Endothelial cell of umbilical vein (primary cell): ENCODE measurements at regions not wholly inside any gene's neighbourhood (a gene's known extent, or its start where the extent isn't known, plus 50 kb on each side); places are given as distances from the start of the nearest gene placed in this dataset.

ENCODE experiments used
- CTCF ChIP-seq, 2 donors: IDR thresholded peaks; 1 replicate in 1 of 2; 2 replicates in 1 of 2; pipeline ENCODE4 v1.5.1; 2011; ENCODE audit warnings: low read length in 2 of 2, mild to moderate bottlenecking in 2 of 2, moderate library complexity in 2 of 2, control low read depth in 1 of 2, inconsistent platforms in 1 of 2, low read depth in 1 of 2; ENCODE audit not compliant: insufficient read depth in 1 of 2; ENCODE audit errors: extremely low read depth in 1 of 2
- MAX ChIP-seq: IDR thresholded peaks from 2 replicates; pipeline ENCODE4 v1.6.1; 2011; ENCODE audit not compliant: insufficient read depth, insufficient read length
- POLR2A ChIP-seq: IDR thresholded peaks from 2 replicates; pipeline ENCODE4 v1.6.1; 2012; ENCODE audit warnings: low read depth, mild to moderate bottlenecking, control low read depth, low read length
- POLR2AphosphoS5 ChIP-seq: IDR thresholded peaks from 2 replicates; pipeline ENCODE4 v1.6.1; 2012; ENCODE audit warnings: low read depth, mild to moderate bottlenecking, control low read depth, low read length, moderate library complexity; ENCODE audit not compliant: insufficient read depth

GRCh38 chr10:34003561-34003960 is 669.1 kb upstream of the NRP1 start:
- no peak for TF ChIP-seq POLR2AphosphoS5
- TF ChIP-seq MAX, result no peak
- no peak for TF ChIP-seq POLR2A
- TF ChIP-seq CTCF (IDR thresholded peaks at IDR 0.05; ENCODE audit: extremely low read depth in 1 of 2, insufficient read depth in 1 of 2, low read depth in 1 of 2, low read length in 2 of 2), result no peak
